SK-N-SH treated with all-trans-retinoic acid at 6 μM for 48 hours (cell line): ENCODE measurements at regions not wholly inside any gene's neighbourhood (a gene's known extent, or its start where the extent isn't known, plus 50 kb on each side); places are given as distances from the start of the nearest gene placed in this dataset.

Source experiments
- ATAC-seq: fragments of 200-7000 bp; cut with Tn5 transposase; 3 replicates; pipeline ENCODE4 v1.9.1; 2020; ENCODE audit warnings: mild to moderate bottlenecking, moderate library complexity
- BACH2 ChIP-seq: fragments of 250-450 bp; sonication (Bioruptor Pico); IDR thresholded peaks from 2 replicates; pipeline ENCODE4 v1.9.0; 2021; ENCODE audit warnings: mild to moderate bottlenecking, borderline replicate concordance
- CSDC2 ChIP-seq: fragments of 250-450 bp; sonication (Bioruptor Pico); IDR thresholded peaks from 2 replicates; pipeline ENCODE4 v1.5.0; 2020; ENCODE audit warnings: mild to moderate bottlenecking, moderate library complexity
- ESRRG ChIP-seq: fragments of 250-450 bp; sonication (Bioruptor Pico); IDR thresholded peaks from 2 replicates; pipeline ENCODE4 v1.6.1; 2021; ENCODE audit warnings: mild to moderate bottlenecking
- GLIS3 ChIP-seq: fragments of 250-450 bp; sonication (Bioruptor Pico); IDR thresholded peaks from 2 replicates; pipeline ENCODE4 v1.5.0; 2020; ENCODE audit warnings: mild to moderate bottlenecking, moderate library complexity
- ISL1 ChIP-seq: fragments of 250-450 bp; sonication (Bioruptor Pico); IDR thresholded peaks from 2 replicates; pipeline ENCODE4 v2.1.2; 2022; ENCODE audit warnings: mild to moderate bottlenecking, moderate library complexity
- RARB ChIP-seq: fragments of 250-450 bp; sonication (Bioruptor Pico); IDR thresholded peaks from 2 replicates; pipeline ENCODE4 v1.8.0; 2021; ENCODE audit warnings: mild to moderate bottlenecking, moderate library complexity
- SNAI2 ChIP-seq: fragments of 250-450 bp; sonication (Bioruptor Pico); IDR thresholded peaks from 2 replicates; pipeline ENCODE4 v1.5.0; 2020; ENCODE audit warnings: mild to moderate bottlenecking, moderate library complexity
- TCF4 ChIP-seq: fragments of 250-450 bp; sonication (Bioruptor Pico); IDR thresholded peaks from 2 replicates; pipeline ENCODE4 v1.8.0; 2021; ENCODE audit warnings: mild to moderate bottlenecking, moderate library complexity, borderline replicate concordance
- TOX ChIP-seq: fragments of 250-450 bp; sonication (Bioruptor Pico); IDR thresholded peaks from 2 replicates; pipeline ENCODE4 v1.8.0; 2021; ENCODE audit warnings: mild to moderate bottlenecking, moderate library complexity, borderline replicate concordance
- TSHZ2 ChIP-seq: fragments of 250-450 bp; sonication (Bioruptor Pico); IDR thresholded peaks from 2 replicates; pipeline ENCODE4 v1.5.0; 2020; ENCODE audit warnings: mild to moderate bottlenecking, moderate library complexity
- ZC3H10 ChIP-seq: fragments of 250-450 bp; sonication (Bioruptor Pico); IDR thresholded peaks from 2 replicates; pipeline ENCODE4 v1.5.1; 2021; ENCODE audit warnings: mild to moderate bottlenecking, moderate library complexity
- ZFP3 ChIP-seq: fragments of 250-450 bp; sonication (Bioruptor Pico); IDR thresholded peaks from 2 replicates; pipeline ENCODE4 v1.5.0; 2020; ENCODE audit warnings: mild to moderate bottlenecking, moderate library complexity
- ZFP30 ChIP-seq: fragments of 450-650 bp; formaldehyde crosslinking; IDR thresholded peaks from 2 replicates; pipeline ENCODE4 v1.5.0; 2022; ENCODE audit warnings: mild to moderate bottlenecking, moderate library complexity
- ZNF565 ChIP-seq: fragments of 450-650 bp; formaldehyde crosslinking; conservative IDR thresholded peaks from 2 replicates; pipeline ENCODE4 v1.5.0; 2020; ENCODE audit warnings: low read depth, mild to moderate bottlenecking, moderate library complexity
- ZNF70 ChIP-seq: fragments of 450-650 bp; formaldehyde crosslinking; IDR thresholded peaks from 2 replicates; pipeline ENCODE4 v1.5.0; 2020; ENCODE audit warnings: mild to moderate bottlenecking, moderate library complexity
- ZNF8 ChIP-seq: fragments of 450-650 bp; formaldehyde crosslinking; IDR thresholded peaks from 2 replicates; pipeline ENCODE4 v1.5.0; 2020; ENCODE audit warnings: mild to moderate bottlenecking, moderate library complexity
- TF ChIP-seq, protein P1 (sequence below): fragments of 250-450 bp; sonication (Bioruptor Pico); IDR thresholded peaks from 2 replicates; pipeline ENCODE4 v1.8.0; 2021; ENCODE audit warnings: low read depth, mild to moderate bottlenecking, moderate library complexity, borderline replicate concordance
- TF ChIP-seq, protein P2 (sequence below): fragments of 250-450 bp; sonication (Bioruptor Pico); IDR thresholded peaks from 2 replicates; pipeline ENCODE4 v1.8.0; 2020; ENCODE audit warnings: mild to moderate bottlenecking, moderate library complexity, borderline replicate concordance
- TF ChIP-seq, protein P3 (sequence below): fragments of 250-450 bp; sonication (Bioruptor Pico); IDR thresholded peaks from 2 replicates; pipeline ENCODE4 v1.5.1; 2021; ENCODE audit warnings: mild to moderate bottlenecking, moderate library complexity
- TF ChIP-seq, protein P4 (sequence below): fragments of 250-450 bp; sonication (Bioruptor Pico); IDR thresholded peaks from 2 replicates; pipeline ENCODE4 v1.5.1; 2020; ENCODE audit warnings: low read depth, mild to moderate bottlenecking, moderate library complexity

DNA sequence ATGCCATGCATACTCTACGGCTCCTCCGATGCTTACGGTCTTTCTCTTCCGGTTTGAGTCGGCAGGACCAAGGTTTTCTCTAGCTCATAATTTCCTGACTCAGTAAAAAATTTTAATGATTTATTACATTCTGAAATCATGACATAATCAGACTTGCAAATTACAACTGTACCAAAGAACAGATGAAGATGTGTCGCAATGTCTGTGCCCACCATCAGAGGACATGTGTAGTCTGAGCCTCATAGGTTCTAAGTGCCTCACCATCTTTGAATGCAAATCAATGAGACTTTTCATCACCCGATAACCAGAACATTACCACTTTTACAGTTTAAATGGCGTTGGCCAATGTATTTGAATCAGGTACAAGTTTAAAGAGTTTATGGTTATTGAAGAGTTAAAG, 213.1 kb downstream of the NHLRC3 start:
- TF ChIP-seq TOX (CRISPR knock-in tag): no peak
- TF ChIP-seq, all 23 proteins: peak for 0
- ATAC-seq: no peak

DNA sequence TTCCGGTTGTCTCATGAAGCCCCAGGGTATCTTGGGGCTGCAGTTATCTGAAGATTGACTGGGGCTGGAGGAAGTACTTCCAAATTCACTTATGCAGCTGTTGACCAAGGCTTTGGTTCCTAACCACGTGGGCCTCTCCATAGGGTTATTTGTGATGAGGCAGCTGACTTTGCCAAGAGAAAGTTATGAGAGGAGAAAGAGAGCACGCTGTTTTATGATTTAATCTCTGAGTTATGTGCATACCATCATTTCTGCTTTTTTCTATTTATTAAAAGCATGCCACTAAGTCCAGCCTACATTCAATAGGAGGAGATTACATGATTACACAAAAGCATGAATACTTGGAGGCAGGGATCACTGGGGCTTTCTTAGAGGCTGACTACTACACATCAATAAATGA, 215.5 kb downstream of the NHLRC3 start:
- TF ChIP-seq ZNF70 (CRISPR knock-in tag): no peak
- TF ChIP-seq, protein P1, sequence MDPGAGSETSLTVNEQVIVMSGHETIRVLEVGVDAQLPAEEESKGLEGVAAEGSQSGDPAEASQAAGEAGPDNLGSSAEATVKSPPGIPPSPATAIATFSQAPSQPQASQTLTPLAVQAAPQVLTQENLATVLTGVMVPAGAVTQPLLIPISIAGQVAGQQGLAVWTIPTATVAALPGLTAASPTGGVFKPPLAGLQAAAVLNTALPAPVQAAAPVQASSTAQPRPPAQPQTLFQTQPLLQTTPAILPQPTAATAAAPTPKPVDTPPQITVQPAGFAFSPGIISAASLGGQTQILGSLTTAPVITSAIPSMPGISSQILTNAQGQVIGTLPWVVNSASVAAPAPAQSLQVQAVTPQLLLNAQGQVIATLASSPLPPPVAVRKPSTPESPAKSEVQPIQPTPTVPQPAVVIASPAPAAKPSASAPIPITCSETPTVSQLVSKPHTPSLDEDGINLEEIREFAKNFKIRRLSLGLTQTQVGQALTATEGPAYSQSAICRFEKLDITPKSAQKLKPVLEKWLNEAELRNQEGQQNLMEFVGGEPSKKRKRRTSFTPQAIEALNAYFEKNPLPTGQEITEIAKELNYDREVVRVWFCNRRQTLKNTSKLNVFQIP (CRISPR knock-in tag): no peak
- TF ChIP-seq RARB: no peak
- TF ChIP-seq ZNF565 (CRISPR knock-in tag): no peak
- no peak for TF ChIP-seq TOX (CRISPR knock-in tag)
- no peak for TF ChIP-seq BACH2 (CRISPR knock-in tag)
- TF ChIP-seq, protein P2, sequence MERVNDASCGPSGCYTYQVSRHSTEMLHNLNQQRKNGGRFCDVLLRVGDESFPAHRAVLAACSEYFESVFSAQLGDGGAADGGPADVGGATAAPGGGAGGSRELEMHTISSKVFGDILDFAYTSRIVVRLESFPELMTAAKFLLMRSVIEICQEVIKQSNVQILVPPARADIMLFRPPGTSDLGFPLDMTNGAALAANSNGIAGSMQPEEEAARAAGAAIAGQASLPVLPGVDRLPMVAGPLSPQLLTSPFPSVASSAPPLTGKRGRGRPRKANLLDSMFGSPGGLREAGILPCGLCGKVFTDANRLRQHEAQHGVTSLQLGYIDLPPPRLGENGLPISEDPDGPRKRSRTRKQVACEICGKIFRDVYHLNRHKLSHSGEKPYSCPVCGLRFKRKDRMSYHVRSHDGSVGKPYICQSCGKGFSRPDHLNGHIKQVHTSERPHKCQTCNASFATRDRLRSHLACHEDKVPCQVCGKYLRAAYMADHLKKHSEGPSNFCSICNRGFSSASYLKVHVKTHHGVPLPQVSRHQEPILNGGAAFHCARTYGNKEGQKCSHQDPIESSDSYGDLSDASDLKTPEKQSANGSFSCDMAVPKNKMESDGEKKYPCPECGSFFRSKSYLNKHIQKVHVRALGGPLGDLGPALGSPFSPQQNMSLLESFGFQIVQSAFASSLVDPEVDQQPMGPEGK (CRISPR knock-in tag): no peak
- TF ChIP-seq ZC3H10 (CRISPR knock-in tag): no peak
- TF ChIP-seq SNAI2 (CRISPR knock-in tag): no peak
- TF ChIP-seq, protein P3, sequence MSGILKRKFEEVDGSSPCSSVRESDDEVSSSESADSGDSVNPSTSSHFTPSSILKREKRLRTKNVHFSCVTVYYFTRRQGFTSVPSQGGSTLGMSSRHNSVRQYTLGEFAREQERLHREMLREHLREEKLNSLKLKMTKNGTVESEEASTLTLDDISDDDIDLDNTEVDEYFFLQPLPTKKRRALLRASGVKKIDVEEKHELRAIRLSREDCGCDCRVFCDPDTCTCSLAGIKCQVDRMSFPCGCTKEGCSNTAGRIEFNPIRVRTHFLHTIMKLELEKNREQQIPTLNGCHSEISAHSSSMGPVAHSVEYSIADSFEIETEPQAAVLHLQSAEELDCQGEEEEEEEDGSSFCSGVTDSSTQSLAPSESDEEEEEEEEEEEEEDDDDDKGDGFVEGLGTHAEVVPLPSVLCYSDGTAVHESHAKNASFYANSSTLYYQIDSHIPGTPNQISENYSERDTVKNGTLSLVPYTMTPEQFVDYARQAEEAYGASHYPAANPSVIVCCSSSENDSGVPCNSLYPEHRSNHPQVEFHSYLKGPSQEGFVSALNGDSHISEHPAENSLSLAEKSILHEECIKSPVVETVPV (CRISPR knock-in tag): no peak
- TF ChIP-seq ISL1 (CRISPR knock-in tag): no peak
- no peak for TF ChIP-seq ESRRG
- TF ChIP-seq, protein P4, sequence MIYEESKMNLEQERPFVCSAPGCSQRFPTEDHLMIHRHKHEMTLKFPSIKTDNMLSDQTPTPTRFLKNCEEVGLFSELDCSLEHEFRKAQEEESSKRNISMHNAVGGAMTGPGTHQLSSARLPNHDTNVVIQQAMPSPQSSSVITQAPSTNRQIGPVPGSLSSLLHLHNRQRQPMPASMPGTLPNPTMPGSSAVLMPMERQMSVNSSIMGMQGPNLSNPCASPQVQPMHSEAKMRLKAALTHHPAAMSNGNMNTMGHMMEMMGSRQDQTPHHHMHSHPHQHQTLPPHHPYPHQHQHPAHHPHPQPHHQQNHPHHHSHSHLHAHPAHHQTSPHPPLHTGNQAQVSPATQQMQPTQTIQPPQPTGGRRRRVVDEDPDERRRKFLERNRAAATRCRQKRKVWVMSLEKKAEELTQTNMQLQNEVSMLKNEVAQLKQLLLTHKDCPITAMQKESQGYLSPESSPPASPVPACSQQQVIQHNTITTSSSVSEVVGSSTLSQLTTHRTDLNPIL (CRISPR knock-in tag): no peak
- TF ChIP-seq ZFP30 (CRISPR knock-in tag): no peak
- ATAC-seq: no peak; the same call in 2 of the 3 replicates

- TF ChIP-seq ISL1 (CRISPR knock-in tag) (no peak), ZFP3 (CRISPR knock-in tag) (no peak), ZNF8 (CRISPR knock-in tag) (no peak), SNAI2 (CRISPR knock-in tag) (no peak), CSDC2 (no peak), ZNF565 (CRISPR knock-in tag) (no peak), ESRRG (no peak)
- TF ChIP-seq, protein P1 (CRISPR knock-in tag): no peak
Measured at GRCh38 chr13:39254601-39255000, 216.3 kb downstream of the NHLRC3 start.

GRCh38 chr13:39257642-39258041, 219.4 kb downstream of the NHLRC3 start:
- TF ChIP-seq, protein P2 (CRISPR knock-in tag): no peak
- no peak for TF ChIP-seq TCF4 (CRISPR knock-in tag)
- TF ChIP-seq SNAI2 (CRISPR knock-in tag): no peak
- no peak for TF ChIP-seq ZNF8 (CRISPR knock-in tag)
- no peak for TF ChIP-seq ZFP3 (CRISPR knock-in tag)
- TF ChIP-seq BACH2 (CRISPR knock-in tag): no peak
- no peak for TF ChIP-seq RARB
- no peak for TF ChIP-seq ZNF70 (CRISPR knock-in tag)
- TF ChIP-seq ZNF565 (CRISPR knock-in tag): no peak
- no peak for TF ChIP-seq ESRRG
- no peak for TF ChIP-seq TSHZ2
- TF ChIP-seq GLIS3 (CRISPR knock-in tag): no peak
- no peak for TF ChIP-seq CSDC2
- TF ChIP-seq ZFP30 (CRISPR knock-in tag): no peak
- TF ChIP-seq, all 23 proteins: peak for 0
- ATAC-seq: no peak

More at GRCh38 chr13:39254601-39255000, 216.3 kb downstream of the NHLRC3 start:
- no peak for ATAC-seq
